Neural crest cell (in vitro differentiated cells): ENCODE measurements at regions not wholly inside any gene's neighbourhood (a gene's known extent, or its start where the extent isn't known, plus 50 kb on each side); places are given as distances from the start of the nearest gene placed in this dataset.

ENCODE experiments used
- DNase-seq: peaks from one replicate; pipeline ENCODE4 v3.0.0; 2021; ENCODE audit warnings: low read depth, mixed read lengths, low spot score
- H3K27ac Mint-ChIP-seq: one replicate; pipeline ENCODE4 v1.8.0; 2021; ENCODE audit warnings: mild to moderate bottlenecking, mixed read lengths; ENCODE audit not compliant: unreplicated experiment
- H3K27me3 Mint-ChIP-seq: 2 replicates; pipeline ENCODE4 v1.8.0; 2021; ENCODE audit warnings: low read depth, mild to moderate bottlenecking, mixed read lengths
- H3K36me3 Mint-ChIP-seq: 2 replicates; pipeline ENCODE4 v1.8.0; 2021; ENCODE audit warnings: low read depth, mild to moderate bottlenecking, mixed read lengths
- H3K4me1 Mint-ChIP-seq: 2 replicates; pipeline ENCODE4 v1.8.0; 2021; ENCODE audit warnings: mixed read lengths
- H3K4me3 Mint-ChIP-seq: one replicate; pipeline ENCODE4 v1.8.0; 2021; ENCODE audit warnings: mild to moderate bottlenecking, mixed read lengths
- H3K9me3 Mint-ChIP-seq: 2 replicates; pipeline ENCODE4 v1.8.0; 2021; ENCODE audit warnings: mixed read lengths
- TF ChIP-seq, protein P1 (sequence below): fragments of 200-600 bp; sonication (generic); conservative IDR thresholded peaks from 2 replicates; pipeline ENCODE4 v1.5.0; 2021; ENCODE audit warnings: antibody characterized with exemption, mild to moderate bottlenecking

DNA sequence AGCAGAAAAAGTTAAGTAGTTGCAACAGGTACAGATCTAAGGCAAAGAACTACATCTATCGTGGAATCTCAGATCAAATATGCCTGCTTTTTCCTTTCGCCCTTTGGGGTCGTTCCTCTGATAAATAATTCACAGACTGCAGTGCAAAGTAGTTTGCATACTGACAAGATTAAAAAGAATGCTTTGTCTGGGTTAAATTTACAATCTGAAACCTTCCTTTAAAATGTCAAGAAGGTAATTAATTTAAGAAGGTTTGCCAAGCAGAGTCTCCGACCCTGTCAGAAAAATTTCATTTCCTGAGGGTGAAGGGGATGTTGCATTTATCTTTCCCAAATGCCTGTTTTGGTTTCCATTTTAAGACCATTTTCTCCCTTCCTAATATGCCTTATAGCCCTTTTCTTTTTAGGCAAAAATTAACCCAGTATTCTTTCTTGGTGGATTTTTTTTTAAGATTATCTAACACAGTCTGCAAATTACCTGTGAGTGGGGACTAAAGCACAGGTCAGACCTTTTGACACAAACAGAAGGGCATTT, 406.9 kb downstream of the LRIG3 start:
- DNase-seq: no peak
- Mint-ChIP-seq H3K27me3 (no peaks in the 10 kb centered on the region), H3K36me3 (peaks cover 14% of the 10 kb centered on the region), H3K4me1 (peaks cover 15% of the 10 kb centered on the region), H3K9me3 (peaks cover 22% of the 10 kb centered on the region), H3K4me3 (no peak overlapping the region), H3K27ac (no peak overlapping the region)
- TF ChIP-seq, protein P1, sequence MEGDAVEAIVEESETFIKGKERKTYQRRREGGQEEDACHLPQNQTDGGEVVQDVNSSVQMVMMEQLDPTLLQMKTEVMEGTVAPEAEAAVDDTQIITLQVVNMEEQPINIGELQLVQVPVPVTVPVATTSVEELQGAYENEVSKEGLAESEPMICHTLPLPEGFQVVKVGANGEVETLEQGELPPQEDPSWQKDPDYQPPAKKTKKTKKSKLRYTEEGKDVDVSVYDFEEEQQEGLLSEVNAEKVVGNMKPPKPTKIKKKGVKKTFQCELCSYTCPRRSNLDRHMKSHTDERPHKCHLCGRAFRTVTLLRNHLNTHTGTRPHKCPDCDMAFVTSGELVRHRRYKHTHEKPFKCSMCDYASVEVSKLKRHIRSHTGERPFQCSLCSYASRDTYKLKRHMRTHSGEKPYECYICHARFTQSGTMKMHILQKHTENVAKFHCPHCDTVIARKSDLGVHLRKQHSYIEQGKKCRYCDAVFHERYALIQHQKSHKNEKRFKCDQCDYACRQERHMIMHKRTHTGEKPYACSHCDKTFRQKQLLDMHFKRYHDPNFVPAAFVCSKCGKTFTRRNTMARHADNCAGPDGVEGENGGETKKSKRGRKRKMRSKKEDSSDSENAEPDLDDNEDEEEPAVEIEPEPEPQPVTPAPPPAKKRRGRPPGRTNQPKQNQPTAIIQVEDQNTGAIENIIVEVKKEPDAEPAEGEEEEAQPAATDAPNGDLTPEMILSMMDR: no peak

- Mint-ChIP-seq H3K4me3 (no peak overlapping the region), H3K27me3 (no peaks in the 10 kb centered on the region), H3K36me3 (peaks cover 19% of the 10 kb centered on the region), H3K4me1 (peaks cover 15% of the 10 kb centered on the region), H3K9me3 (peaks cover 26% of the 10 kb centered on the region), H3K27ac (no peak overlapping the region)
- TF ChIP-seq, protein P1: no peak
- no peak for DNase-seq
Measured at GRCh38 chr12:58513852-58514251, 406.5 kb downstream of the LRIG3 start.

DNA sequence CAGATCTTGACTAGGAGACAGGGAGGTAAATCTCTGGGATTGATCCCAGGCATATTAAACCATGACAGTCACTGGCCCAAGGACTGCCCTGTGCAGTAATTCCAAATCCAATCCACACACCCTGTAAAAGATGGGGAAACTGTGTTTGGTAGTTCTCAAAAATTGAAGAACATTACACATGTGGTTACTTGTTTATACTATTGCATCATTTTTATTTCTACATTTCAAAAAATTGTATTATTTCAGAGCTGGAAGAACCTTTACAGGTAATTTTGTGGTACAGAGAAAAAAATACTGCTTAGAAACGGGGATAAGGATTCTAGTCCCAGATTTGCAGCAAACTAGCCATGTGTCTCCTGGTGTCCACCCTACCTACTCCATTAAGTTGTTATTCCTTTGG, 400.5 kb downstream of the LRIG3 start:
- Mint-ChIP-seq H3K9me3 (peaks cover 26% of the 10 kb centered on the region), H3K4me3 (no peak overlapping the region)
- TF ChIP-seq, protein P1: no peak

GRCh38 chr12:58521152-58521551, 399.2 kb downstream of the LRIG3 start:
- no peak overlapping the region for H3K27ac Mint-ChIP-seq
- DNase-seq: no peak
- H3K9me3 Mint-ChIP-seq: peaks cover 26% of the 10 kb centered on the region
- TF ChIP-seq, protein P1: no peak
- no peak overlapping the region for H3K4me3 Mint-ChIP-seq
- peaks cover 16% of the 10 kb centered on the region for H3K36me3 Mint-ChIP-seq
- H3K4me1 Mint-ChIP-seq: no peaks in the 10 kb centered on the region
- no peaks in the 10 kb centered on the region for H3K27me3 Mint-ChIP-seq

More for the DNA sequence above, 400.5 kb downstream of the LRIG3 start:
- H3K4me1 Mint-ChIP-seq: no peaks in the 10 kb centered on the region
- H3K36me3 Mint-ChIP-seq: peaks cover 16% of the 10 kb centered on the region
- DNase-seq: no peak
- no peak overlapping the region for H3K27ac Mint-ChIP-seq
- H3K27me3 Mint-ChIP-seq: no peaks in the 10 kb centered on the region

DNA sequence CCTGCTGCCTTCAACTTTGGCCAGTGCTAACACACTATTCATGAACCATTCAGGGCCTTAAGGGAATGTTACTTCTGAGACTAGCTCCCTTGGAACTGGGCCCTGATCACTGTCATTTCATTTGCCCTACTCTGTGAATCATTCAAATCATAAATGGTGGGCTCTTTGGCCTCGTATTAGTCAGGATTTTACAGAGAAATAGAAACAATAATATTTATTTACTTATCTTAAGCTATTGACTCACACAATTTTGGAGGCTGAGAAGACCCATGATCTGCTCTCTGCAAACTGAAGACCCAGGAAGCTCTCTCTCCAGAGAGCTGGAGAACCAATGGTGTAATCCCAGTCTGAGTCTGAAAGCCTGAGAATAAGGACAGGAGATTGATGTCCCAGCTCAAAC, 398.5 kb downstream of the LRIG3 start:
- no peaks in the 10 kb centered on the region for H3K27me3 Mint-ChIP-seq
- H3K9me3 Mint-ChIP-seq: peaks cover 23% of the 10 kb centered on the region
- TF ChIP-seq, protein P1: no peak
- H3K4me3 Mint-ChIP-seq: no peak overlapping the region
- H3K4me1 Mint-ChIP-seq: no peaks in the 10 kb centered on the region
- H3K27ac Mint-ChIP-seq: no peak overlapping the region
- H3K36me3 Mint-ChIP-seq: peaks cover 16% of the 10 kb centered on the region
- no peak for DNase-seq
